Cardiac muscle cell (in vitro differentiated cells and primary cell): ENCODE measurements at regions not wholly inside any gene's neighbourhood (a gene's known extent, or its start where the extent isn't known, plus 50 kb on each side); places are given as distances from the start of the nearest gene placed in this dataset.
A peak's percentile ranks its signal among the peaks of the same experiment; 100 is the strongest.

Experiments used
- DNase-seq, 2 donors: peaks; one replicate each; pipeline versions ENCODE4 v3.0.0 to v3.0.0-alpha.2; 2010 to 2017; ENCODE audit warnings: low read depth in 1 of 2, low spot score in 1 of 2
- H3K27ac ChIP-seq: fragments of 200-600 bp; sonication (generic); 2 replicates; pipeline ENCODE4 v1.5.1; 2016
- H3K27me3 ChIP-seq: fragments of 200-600 bp; sonication (generic); 2 replicates; pipeline ENCODE4 v1.6.0; 2016; ENCODE audit warnings: control low read depth
- H3K36me3 ChIP-seq: fragments of 200-600 bp; sonication (generic); 2 replicates; pipeline ENCODE4 v1.5.1; 2016; ENCODE audit warnings: control low read depth
- H3K4me1 ChIP-seq: fragments of 200-600 bp; sonication (generic); 2 replicates; pipeline ENCODE4 v1.8.1; 2017; ENCODE audit warnings: low read depth, mild to moderate bottlenecking, mixed run types
- H3K4me3 ChIP-seq: fragments of 200-600 bp; sonication (generic); 2 replicates; pipeline ENCODE4 v1.5.1; 2016; ENCODE audit warnings: mild to moderate bottlenecking
- H3K9me3 ChIP-seq: fragments of 200-600 bp; sonication (generic); 2 replicates; pipeline ENCODE4 v1.5.1; 2017; ENCODE audit warnings: low read depth, mild to moderate bottlenecking, control low read depth
- TF ChIP-seq, protein P1 (sequence below): IDR thresholded peaks from 2 replicates; pipeline ENCODE4 v1.5.1; 2012; ENCODE audit warnings: low read depth, mild to moderate bottlenecking, low read length

DNA sequence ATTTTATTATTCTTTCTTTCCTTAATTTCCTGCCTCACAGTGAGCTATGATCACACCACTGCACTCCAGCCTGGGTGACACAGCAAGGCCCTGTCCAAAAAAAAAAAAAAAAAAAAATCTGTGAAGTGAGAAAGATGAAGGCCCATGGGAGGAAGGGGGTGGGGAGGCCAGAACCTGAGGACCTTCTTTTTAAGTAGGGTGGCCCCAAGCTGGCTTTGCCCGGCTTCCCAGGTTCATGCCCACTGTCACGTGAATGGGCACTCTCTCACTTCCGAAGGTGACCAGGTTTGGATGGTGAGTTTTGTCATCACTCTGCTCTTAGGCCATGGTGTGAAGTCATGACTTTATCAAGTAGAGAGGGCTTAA is 82.3 kb downstream of the TNFAIP2 start:
- Histone ChIP-seq H3K27ac (no peak overlapping the region), H3K4me1 (no peaks in the 10 kb centered on the region), H3K27me3 (peaks cover 26% of the 10 kb centered on the region), H3K4me3 (no peak overlapping the region), H3K36me3 (no peaks in the 10 kb centered on the region), H3K9me3 (no peaks in the 10 kb centered on the region)
- DNase-seq = no peak
- TF ChIP-seq, protein P1, sequence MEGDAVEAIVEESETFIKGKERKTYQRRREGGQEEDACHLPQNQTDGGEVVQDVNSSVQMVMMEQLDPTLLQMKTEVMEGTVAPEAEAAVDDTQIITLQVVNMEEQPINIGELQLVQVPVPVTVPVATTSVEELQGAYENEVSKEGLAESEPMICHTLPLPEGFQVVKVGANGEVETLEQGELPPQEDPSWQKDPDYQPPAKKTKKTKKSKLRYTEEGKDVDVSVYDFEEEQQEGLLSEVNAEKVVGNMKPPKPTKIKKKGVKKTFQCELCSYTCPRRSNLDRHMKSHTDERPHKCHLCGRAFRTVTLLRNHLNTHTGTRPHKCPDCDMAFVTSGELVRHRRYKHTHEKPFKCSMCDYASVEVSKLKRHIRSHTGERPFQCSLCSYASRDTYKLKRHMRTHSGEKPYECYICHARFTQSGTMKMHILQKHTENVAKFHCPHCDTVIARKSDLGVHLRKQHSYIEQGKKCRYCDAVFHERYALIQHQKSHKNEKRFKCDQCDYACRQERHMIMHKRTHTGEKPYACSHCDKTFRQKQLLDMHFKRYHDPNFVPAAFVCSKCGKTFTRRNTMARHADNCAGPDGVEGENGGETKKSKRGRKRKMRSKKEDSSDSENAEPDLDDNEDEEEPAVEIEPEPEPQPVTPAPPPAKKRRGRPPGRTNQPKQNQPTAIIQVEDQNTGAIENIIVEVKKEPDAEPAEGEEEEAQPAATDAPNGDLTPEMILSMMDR = no peak

DNA sequence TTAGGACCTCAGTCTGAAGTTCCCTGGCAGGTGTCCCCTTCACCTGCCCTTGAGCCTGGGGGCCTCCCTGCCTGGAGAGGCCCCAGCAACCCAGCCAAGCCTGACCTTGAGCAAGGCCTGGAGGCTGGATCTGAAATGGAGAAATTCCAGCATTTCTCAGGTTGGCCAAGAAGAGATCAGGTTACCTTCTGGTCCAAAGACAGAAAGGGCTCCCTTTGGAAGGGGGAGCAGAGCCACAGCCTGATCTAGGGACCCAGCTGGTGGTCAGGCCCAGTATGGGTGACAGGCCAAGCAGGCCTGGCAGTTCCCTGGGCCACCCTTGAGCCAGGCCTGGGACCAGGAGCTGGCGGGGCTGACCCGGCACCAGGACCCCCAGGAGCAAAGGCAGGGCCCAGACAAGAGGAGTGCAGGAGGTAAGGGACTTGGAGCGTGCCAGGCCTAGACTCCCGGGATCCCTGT is 82.8 kb downstream of the TNFAIP2 start:
- no peaks in the 10 kb centered on the region for H3K9me3 ChIP-seq
- H3K4me3 ChIP-seq = no peak overlapping the region
- H3K36me3 ChIP-seq = no peaks in the 10 kb centered on the region
- DNase-seq = no peak
- H3K27ac ChIP-seq = peak overlapping the region; percentile 17
- H3K4me1 ChIP-seq = no peaks in the 10 kb centered on the region
- TF ChIP-seq, protein P1 = no peak
- peaks cover 26% of the 10 kb centered on the region for H3K27me3 ChIP-seq

DNA sequence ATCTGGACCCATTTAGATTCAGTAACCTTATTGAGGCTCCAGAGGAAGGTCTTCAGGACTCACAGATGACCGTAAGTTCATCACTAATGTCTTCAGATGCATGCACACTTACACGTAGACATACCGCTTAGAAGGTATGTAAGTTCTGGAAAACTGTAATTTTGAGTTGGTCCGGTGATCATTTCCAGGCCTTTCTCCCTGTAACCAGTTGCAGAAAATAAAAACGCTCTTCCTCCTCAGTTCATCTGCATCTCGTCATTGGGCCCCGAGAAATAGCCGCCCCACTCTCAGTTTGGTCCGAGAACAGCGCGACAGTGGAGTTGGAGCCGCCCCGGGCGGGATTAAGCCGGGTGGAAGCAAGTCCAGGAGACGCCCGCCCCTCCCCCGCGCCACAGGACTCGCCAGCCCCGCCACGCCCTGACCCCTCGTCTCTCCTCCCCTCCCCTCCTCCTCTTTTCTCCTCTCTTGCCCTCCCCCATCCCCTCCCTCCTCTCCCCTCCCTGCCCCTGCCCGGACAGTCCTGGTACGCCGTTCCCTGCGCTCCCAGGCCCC is 83.7 kb downstream of the TNFAIP2 start:
- no peaks in the 10 kb centered on the region for H3K36me3 ChIP-seq
- H3K27me3 ChIP-seq = peaks cover 26% of the 10 kb centered on the region
- TF ChIP-seq, protein P1 = no peak
- no peaks in the 10 kb centered on the region for H3K9me3 ChIP-seq
- H3K4me3 ChIP-seq = peak overlapping the region; percentile 26
- H3K4me1 ChIP-seq = no peaks in the 10 kb centered on the region
- peak; percentile 39 to 59 for DNase-seq
- H3K27ac ChIP-seq = no peak overlapping the region

DNA sequence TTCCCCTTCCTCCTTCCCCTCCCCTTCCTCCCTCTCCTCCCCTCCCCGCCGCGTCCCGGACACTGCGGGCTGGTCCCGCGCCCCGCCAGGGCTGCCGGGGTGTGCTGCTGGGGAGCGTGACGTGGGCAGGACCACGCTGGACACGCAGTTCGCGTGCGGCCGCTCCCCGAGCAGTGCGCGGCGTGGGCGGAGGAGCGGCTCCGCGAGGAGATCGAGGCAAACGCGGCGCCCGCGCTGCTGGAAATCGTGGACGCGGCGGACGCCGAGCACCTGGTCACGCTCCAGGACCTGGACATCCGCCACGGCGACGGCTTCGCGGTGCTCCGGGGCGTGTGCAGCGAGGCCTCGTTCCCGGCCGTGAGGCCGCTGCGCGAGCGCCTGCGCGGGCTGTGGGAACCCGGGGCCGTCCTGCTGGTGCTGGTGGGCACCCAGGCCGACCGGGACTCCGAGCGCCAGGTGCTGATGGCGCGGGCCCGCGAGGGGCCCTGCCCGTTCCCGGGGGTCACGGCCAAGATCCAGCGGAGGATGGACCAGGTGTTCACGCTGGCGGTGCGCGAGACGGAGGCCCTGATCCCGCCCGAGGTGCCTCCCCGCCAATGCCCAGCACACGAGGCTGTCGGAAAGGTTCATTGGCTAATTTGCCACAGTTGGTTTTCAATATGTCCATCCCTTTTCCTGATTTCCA is 84.3 kb downstream of the TNFAIP2 start:
- no peak overlapping the region for H3K27ac ChIP-seq

DNA sequence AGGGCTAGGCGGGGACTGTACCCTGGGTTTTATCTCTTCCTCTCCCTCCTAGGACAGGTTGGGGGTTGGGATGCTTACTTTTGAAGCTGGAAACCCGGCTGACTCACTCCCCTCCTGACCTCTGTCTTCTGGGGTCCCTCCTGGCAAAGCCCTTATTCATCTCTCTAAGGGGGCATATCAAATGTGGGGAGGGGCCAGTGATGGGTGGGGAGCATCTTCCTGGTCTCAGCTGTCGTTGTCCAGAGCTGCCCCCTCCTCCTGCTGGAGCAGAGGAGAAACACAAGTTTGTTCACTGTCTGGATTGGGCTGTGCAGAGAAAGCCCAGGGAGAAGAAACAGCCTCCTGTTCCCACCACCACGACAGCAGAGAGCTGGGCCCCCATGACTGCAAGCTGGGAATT is 85.8 kb downstream of the TNFAIP2 start:
- H3K27me3 ChIP-seq = peaks cover 26% of the 10 kb centered on the region
- H3K4me1 ChIP-seq = no peaks in the 10 kb centered on the region
- DNase-seq = no peak
- TF ChIP-seq, protein P1 = peak; percentile 17
- no peak overlapping the region for H3K4me3 ChIP-seq
- H3K27ac ChIP-seq = no peak overlapping the region
- no peaks in the 10 kb centered on the region for H3K9me3 ChIP-seq
- no peaks in the 10 kb centered on the region for H3K36me3 ChIP-seq

More for the DNA sequence above, 84.3 kb downstream of the TNFAIP2 start:
- Histone ChIP-seq H3K4me1 (no peaks in the 10 kb centered on the region), H3K36me3 (no peaks in the 10 kb centered on the region), H3K9me3 (no peaks in the 10 kb centered on the region), H3K27me3 (peaks cover 26% of the 10 kb centered on the region), H3K4me3 (peak overlapping the region; percentile 26)
- TF ChIP-seq, protein P1 = no peak
- DNase-seq = peak in 1 of 2 donors; percentile 31
